ENCODE measurements at regions not wholly inside any gene's neighbourhood (a gene's known extent, or its start where the extent isn't known, plus 50 kb on each side); places are given as distances from the start of the nearest gene placed in this dataset.

DNA sequence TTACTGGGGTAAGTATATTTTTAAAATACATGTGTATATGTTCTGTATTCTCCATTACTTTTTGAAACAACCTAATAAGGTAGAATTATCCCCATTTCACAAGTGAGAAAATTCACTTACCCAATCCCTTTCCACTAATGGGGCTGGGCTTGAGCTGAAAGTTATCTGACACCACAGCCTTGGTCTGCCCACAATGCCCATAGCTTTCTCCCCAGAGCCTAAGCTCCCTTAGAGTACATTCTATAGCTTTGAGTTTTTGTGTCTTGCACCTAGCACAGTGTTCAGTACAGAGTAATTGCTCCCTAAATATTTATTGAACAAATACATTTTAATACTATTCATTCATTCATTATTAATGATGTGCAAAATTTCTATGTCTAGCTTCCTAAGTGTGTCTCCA is 152.7 kb upstream of the RUNX1 start:
- H3K4me3 ChIP-seq (ENCODE audit: low read depth, low read length): no peak overlapping the region
- TF ChIP-seq, protein P1, sequence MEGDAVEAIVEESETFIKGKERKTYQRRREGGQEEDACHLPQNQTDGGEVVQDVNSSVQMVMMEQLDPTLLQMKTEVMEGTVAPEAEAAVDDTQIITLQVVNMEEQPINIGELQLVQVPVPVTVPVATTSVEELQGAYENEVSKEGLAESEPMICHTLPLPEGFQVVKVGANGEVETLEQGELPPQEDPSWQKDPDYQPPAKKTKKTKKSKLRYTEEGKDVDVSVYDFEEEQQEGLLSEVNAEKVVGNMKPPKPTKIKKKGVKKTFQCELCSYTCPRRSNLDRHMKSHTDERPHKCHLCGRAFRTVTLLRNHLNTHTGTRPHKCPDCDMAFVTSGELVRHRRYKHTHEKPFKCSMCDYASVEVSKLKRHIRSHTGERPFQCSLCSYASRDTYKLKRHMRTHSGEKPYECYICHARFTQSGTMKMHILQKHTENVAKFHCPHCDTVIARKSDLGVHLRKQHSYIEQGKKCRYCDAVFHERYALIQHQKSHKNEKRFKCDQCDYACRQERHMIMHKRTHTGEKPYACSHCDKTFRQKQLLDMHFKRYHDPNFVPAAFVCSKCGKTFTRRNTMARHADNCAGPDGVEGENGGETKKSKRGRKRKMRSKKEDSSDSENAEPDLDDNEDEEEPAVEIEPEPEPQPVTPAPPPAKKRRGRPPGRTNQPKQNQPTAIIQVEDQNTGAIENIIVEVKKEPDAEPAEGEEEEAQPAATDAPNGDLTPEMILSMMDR (IDR thresholded peaks at IDR 0.05; ENCODE audit: insufficient read depth, low read depth, low read length): no peak
- DNase-seq (ENCODE audit: low read depth): no peak

DNA sequence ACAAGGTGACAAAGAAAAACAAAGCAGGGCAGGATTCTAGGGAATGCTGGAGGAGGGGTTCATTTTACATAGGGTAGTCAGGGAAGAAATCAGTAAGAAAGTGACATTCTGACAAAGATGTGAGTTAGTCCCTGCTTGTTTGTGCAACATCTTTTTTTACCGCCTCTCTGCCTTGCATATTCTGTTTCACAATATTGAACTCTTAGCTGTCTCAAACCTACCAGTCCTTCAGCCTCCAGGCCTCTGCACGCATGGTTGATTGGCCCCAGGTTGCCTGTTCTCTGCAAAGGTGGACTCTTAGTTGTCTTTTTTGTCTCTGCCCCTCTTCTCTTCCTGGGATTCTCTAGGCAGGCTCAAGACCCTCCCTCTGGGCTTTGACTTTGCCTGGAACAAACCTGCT is 152.2 kb upstream of the RUNX1 start:
- TF ChIP-seq, protein P1 (IDR thresholded peaks at IDR 0.05; ENCODE audit: insufficient read depth, low read depth, low read length): no peak
- H3K4me3 ChIP-seq (ENCODE audit: low read depth, low read length): no peak overlapping the region
- no peak for DNase-seq (ENCODE audit: low read depth)

DNA sequence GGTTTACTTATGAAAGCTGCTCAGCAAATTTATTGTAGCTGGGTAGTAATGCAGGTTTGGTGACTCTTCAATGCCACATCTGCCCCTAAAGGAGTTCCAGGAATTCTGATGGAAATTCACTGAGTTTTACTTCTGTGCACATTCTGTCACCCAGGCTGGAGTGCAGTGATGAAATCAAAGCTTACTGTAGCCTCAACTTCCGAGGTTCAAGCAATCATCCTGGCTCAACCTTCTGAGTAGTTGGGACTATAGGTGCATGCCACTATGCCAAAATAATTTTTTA is 150.6 kb upstream of the RUNX1 start:
- TF ChIP-seq, protein P1 (IDR thresholded peaks at IDR 0.05; ENCODE audit: insufficient read depth, low read depth, low read length): no peak
- DNase-seq (ENCODE audit: low read depth): no peak

DNA sequence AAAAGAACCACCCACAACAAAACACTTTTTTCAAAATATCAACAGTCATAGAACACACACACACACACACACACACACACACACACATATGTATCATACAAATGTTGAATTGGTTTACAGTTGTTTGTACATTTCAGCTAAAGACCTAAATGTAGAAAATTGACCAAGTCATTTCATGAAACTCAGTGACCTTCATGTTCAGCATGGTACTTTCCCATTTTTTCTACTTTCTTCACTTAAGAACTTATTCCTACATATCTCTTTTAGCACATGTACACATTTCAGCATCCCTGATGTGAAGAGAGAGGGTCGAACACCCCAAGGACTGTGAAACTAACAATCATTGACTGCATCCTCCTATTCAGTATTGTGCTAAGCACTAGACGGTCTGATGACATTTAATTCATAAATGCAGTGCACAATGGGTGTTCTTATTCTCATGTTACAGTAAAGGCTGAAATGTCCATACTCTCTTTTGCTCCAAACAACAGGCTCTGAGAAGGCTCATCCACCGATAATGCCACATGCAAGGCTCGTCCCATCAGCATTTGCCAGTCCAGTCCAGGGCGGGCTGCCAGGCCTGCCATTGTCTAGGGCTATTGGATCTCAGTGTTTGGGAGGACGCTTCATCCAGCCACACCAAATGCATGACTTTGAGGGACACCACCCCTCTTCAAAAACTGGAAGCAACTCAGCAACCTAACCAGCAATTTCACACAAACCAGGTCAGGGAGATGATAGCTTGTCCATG is 150.1 kb upstream of the RUNX1 start:
- no peak for DNase-seq (ENCODE audit: low read depth)
- TF ChIP-seq, protein P1 (IDR thresholded peaks at IDR 0.05; ENCODE audit: insufficient read depth, low read depth, low read length): no peak
- H3K4me3 ChIP-seq (ENCODE audit: low read depth, low read length): no peak overlapping the region

More for the DNA sequence above, 150.6 kb upstream of the RUNX1 start:
- H3K4me3 ChIP-seq (ENCODE audit: low read depth, low read length): no peak overlapping the region

DNA sequence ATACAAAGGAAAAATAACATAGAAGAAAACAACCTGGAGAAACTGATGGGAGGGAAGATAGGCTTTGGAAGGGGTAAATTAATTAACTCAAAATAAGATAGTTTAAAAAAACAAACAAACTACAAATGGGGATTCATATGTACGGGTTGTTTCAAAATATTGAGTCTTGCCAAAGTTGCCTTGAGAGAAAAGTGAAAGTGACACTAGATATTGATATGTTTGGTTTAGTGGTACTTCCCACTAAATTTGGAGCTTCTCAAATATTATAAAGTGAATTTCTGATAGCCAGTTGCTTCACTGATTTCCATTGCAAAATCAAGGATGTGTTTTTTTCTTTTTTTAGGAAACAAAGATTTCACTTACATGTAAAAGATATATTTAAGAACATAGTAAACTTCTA is 149.5 kb upstream of the RUNX1 start:
- DNase-seq (ENCODE audit: low read depth): no peak
- H3K4me3 ChIP-seq (ENCODE audit: low read depth, low read length): no peak overlapping the region
- TF ChIP-seq, protein P1 (IDR thresholded peaks at IDR 0.05; ENCODE audit: insufficient read depth, low read depth, low read length): no peak

DNA sequence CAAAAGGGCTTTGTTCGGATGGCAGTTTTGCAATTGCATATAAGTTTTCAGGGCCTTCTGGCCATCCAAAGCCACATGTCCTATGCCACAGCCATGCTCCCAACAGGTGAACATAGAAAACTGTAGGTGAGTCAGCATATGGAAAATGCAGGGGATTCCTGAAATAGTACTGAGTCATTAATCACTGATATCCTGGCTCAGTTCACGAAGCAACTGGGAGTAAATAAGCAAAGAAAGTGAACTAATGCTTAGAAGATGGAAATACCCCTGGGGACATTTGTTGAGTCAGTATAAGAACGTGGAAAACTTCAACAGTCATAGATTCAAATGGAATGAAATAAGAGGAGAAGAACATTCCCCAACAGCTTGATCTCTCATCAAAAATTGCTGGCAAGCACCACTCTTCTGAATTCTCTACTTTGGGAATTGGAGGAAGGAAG is 148.9 kb upstream of the RUNX1 start:
- H3K4me3 ChIP-seq (ENCODE audit: low read depth, low read length): no peak overlapping the region
- TF ChIP-seq, protein P1 (IDR thresholded peaks at IDR 0.05; ENCODE audit: insufficient read depth, low read depth, low read length): no peak

DNA sequence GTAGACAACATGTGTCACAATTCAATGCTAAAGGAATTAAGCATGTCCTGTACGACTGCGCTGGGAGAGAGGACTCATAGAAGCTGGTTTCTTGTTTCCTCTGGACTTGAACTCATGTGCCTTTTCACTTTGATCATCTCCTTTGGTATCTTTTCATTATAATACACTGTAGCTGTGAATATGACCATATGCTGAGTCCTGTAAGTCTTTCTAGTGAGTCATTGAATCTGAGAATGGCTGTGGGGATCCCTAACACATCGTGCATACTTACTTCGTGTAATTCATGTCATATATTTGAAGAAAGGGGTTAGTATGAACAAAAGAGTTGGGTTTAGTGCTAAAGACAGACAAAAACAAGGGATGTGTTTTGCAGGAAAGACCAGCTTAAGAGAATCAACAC is 148.1 kb upstream of the RUNX1 start:
- TF ChIP-seq, protein P1 (IDR thresholded peaks at IDR 0.05; ENCODE audit: insufficient read depth, low read depth, low read length): no peak
- no peak overlapping the region for H3K4me3 ChIP-seq (ENCODE audit: low read depth, low read length)
- DNase-seq (ENCODE audit: low read depth): no peak

More for the DNA sequence above, 148.9 kb upstream of the RUNX1 start:
- peak; percentile 50 for DNase-seq (ENCODE audit: low read depth)

Data from fibroblast of villous mesenchyme (primary cell).